ENCODE measurements at regions not wholly inside any gene's neighbourhood (a gene's known extent, or its start where the extent isn't known, plus 50 kb on each side); places are given as distances from the start of the nearest gene placed in this dataset.
A peak's percentile ranks its signal among the peaks of the same experiment; 100 is the strongest.

GRCh38 chr4:54542540-54543041, 115.2 kb upstream of the KIT start (continued):
- TF ChIP-seq ELF4 (CRISPR knock-in tag; IDR thresholded peaks at IDR 0.05), result 0 out of 2 replicates have a peak, but pooled peaks have one; percentile 53
- peak; percentile 51 for TF ChIP-seq SMARCB1 (IDR thresholded peaks at IDR 0.05; ENCODE audit: insufficient read length, low read depth)
- no peak for TF ChIP-seq ARID2 (IDR thresholded peaks at IDR 0.05)
- no peak for TF ChIP-seq ESRRB (CRISPR knock-in tag; IDR thresholded peaks at IDR 0.05; ENCODE audit: borderline replicate concordance)
- TF ChIP-seq SMAD3 (CRISPR knock-in tag; conservative IDR thresholded peaks at IDR 0.05), result 0 out of 2 replicates have a peak, but pooled peaks have one; percentile 68
- no peak for TF ChIP-seq SAFB (IDR thresholded peaks at IDR 0.05; ENCODE audit: borderline replicate concordance, low read depth, low read length)
- TF ChIP-seq SFPQ (IDR thresholded peaks at IDR 0.05; ENCODE audit: low read depth, low read length), result no peak
- peak; percentile 54; the same call in 1 of the 2 replicates for TF ChIP-seq NFE2 (IDR thresholded peaks at IDR 0.05; ENCODE audit: low read depth)
- TF ChIP-seq DMBX1 (CRISPR knock-in tag; IDR thresholded peaks at IDR 0.05; ENCODE audit: borderline replicate concordance), result peak; percentile 48; the same call in 1 of the 2 replicates
- peak; percentile 76; the same call in 1 of the 2 replicates for TF ChIP-seq ARID3A (IDR thresholded peaks at IDR 0.05; ENCODE audit: borderline replicate concordance, low read depth, low read length)
- no peak; a peak in 1 of 4 replicates for TF ChIP-seq FOXA3 (CRISPR knock-in tag; conservative IDR thresholded peaks at IDR 0.05 in 1 of 2, IDR thresholded peaks at IDR 0.05 in 1 of 2)
- TF ChIP-seq XRCC4 (IDR thresholded peaks at IDR 0.05; ENCODE audit: extremely low read depth, insufficient read depth, insufficient read length), result no peak
- peak; percentile 78; the same call in 1 of the 2 replicates for TF ChIP-seq ZKSCAN1 (IDR thresholded peaks at IDR 0.05; ENCODE audit: low read depth, low read length)
- no peak for TF ChIP-seq ASH1L (IDR thresholded peaks at IDR 0.05; ENCODE audit: borderline replicate concordance, low read depth, partially characterized antibody)
- TF ChIP-seq MBD2 (IDR thresholded peaks at IDR 0.05; ENCODE audit: borderline replicate concordance, low read depth), result peak; percentile 72
